ENCODE measurements at regions not wholly inside any gene's neighbourhood (a gene's known extent, or its start where the extent isn't known, plus 50 kb on each side); places are given as distances from the start of the nearest gene placed in this dataset.

DNA sequence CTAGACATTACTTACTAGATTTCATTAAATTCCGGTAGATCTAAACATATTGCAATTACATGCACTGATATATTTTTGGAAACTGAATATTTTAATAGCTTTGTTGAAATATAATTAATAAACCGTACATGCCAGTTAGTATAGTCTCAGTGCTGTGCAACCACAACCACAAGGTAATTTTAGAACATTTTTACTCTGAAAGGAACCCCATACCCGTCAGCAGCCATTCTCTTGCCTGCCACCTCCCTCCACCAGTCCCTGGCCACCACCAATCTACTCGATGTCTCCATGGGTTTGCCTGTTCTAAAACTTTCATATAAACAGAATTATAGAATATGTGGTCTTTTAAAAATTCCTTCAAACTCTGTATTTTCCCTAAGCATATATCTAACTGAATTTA lies 293.9 kb downstream of the THBS2 start:
- TF ChIP-seq POLR2A (IDR thresholded peaks at IDR 0.05): no peak
- TF ChIP-seq, protein P1, sequence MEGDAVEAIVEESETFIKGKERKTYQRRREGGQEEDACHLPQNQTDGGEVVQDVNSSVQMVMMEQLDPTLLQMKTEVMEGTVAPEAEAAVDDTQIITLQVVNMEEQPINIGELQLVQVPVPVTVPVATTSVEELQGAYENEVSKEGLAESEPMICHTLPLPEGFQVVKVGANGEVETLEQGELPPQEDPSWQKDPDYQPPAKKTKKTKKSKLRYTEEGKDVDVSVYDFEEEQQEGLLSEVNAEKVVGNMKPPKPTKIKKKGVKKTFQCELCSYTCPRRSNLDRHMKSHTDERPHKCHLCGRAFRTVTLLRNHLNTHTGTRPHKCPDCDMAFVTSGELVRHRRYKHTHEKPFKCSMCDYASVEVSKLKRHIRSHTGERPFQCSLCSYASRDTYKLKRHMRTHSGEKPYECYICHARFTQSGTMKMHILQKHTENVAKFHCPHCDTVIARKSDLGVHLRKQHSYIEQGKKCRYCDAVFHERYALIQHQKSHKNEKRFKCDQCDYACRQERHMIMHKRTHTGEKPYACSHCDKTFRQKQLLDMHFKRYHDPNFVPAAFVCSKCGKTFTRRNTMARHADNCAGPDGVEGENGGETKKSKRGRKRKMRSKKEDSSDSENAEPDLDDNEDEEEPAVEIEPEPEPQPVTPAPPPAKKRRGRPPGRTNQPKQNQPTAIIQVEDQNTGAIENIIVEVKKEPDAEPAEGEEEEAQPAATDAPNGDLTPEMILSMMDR (IDR thresholded peaks at IDR 0.05): no peak

All from heart left ventricle (tissue), 13 donors.